ENCODE measurements at regions not wholly inside any gene's neighbourhood (a gene's known extent, or its start where the extent isn't known, plus 50 kb on each side); places are given as distances from the start of the nearest gene placed in this dataset.

- 73 to 83% methylated on average over 1 of the region's 1 CpG for WGBS, 2 experiments
- no peak overlapping the region for H3K27ac ChIP-seq (ENCODE audit: insufficient read depth, low read depth, low read length, poor library complexity, severe bottlenecking)
Measured at GRCh38 chr21:16743317-16743716, 769.5 kb upstream of the CXADR start.

GRCh38 chr21:16750926-16751325 lies 761.9 kb upstream of the CXADR start:
- Histone ChIP-seq H3K27ac (ENCODE audit: insufficient read depth, low read depth, low read length, poor library complexity, severe bottlenecking) (no peak overlapping the region), H3K36me3 (ENCODE audit: control insufficient read depth, insufficient read depth, low read length) (no peaks in the 10 kb centered on the region)

More at GRCh38 chr21:16743317-16743716, 769.5 kb upstream of the CXADR start:
- no peaks in the 10 kb centered on the region for H3K27me3 ChIP-seq (ENCODE audit: control insufficient read depth, insufficient read depth, low read length, poor library complexity, severe bottlenecking)
- no peaks in the 10 kb centered on the region for H3K36me3 ChIP-seq (ENCODE audit: control insufficient read depth, insufficient read depth, low read length)
- no peak overlapping the region for H3K4me3 ChIP-seq (ENCODE audit: insufficient read depth, low read depth, low read length)
- no peaks in the 10 kb centered on the region for H3K9me3 ChIP-seq (ENCODE audit: control insufficient read depth, low read length)
- H3K4me1 ChIP-seq (ENCODE audit: control insufficient read depth, insufficient read depth, low read length): no peaks in the 10 kb centered on the region

GRCh38 chr21:16751695-16752474 lies 761.0 kb upstream of the CXADR start:
- Histone ChIP-seq H3K36me3 (ENCODE audit: control insufficient read depth, insufficient read depth, low read length) (no peaks in the 10 kb centered on the region), H3K4me1 (ENCODE audit: control insufficient read depth, insufficient read depth, low read length) (no peaks in the 10 kb centered on the region), H3K9me3 (ENCODE audit: control insufficient read depth, low read length) (no peaks in the 10 kb centered on the region), H3K27ac (ENCODE audit: insufficient read depth, low read depth, low read length, poor library complexity, severe bottlenecking) (no peak overlapping the region), H3K27me3 (ENCODE audit: control insufficient read depth, insufficient read depth, low read length, poor library complexity, severe bottlenecking) (no peaks in the 10 kb centered on the region), H3K4me3 (ENCODE audit: insufficient read depth, low read depth, low read length) (no peak overlapping the region)
- WGBS, 2 experiments: 94 to 96% methylated on average over 2 of the region's 2 CpGs

More at GRCh38 chr21:16750926-16751325, 761.9 kb upstream of the CXADR start:
- Histone ChIP-seq H3K9me3 (ENCODE audit: control insufficient read depth, low read length) (no peaks in the 10 kb centered on the region), H3K4me3 (ENCODE audit: insufficient read depth, low read depth, low read length) (no peak overlapping the region), H3K4me1 (ENCODE audit: control insufficient read depth, insufficient read depth, low read length) (no peaks in the 10 kb centered on the region), H3K27me3 (ENCODE audit: control insufficient read depth, insufficient read depth, low read length, poor library complexity, severe bottlenecking) (no peaks in the 10 kb centered on the region)
- WGBS, 2 experiments: 89 to 94% methylated on average over 3 of the region's 3 CpGs

- WGBS, 2 experiments: no CpG with 5 or more reads among the region's 1 CpG
- Histone ChIP-seq H3K27ac (ENCODE audit: insufficient read depth, low read depth, low read length, poor library complexity, severe bottlenecking) (no peak overlapping the region), H3K4me1 (ENCODE audit: control insufficient read depth, insufficient read depth, low read length) (no peaks in the 10 kb centered on the region), H3K36me3 (ENCODE audit: control insufficient read depth, insufficient read depth, low read length) (no peaks in the 10 kb centered on the region), H3K9me3 (ENCODE audit: control insufficient read depth, low read length) (no peaks in the 10 kb centered on the region), H3K27me3 (ENCODE audit: control insufficient read depth, insufficient read depth, low read length, poor library complexity, severe bottlenecking) (no peaks in the 10 kb centered on the region), H3K4me3 (ENCODE audit: insufficient read depth, low read depth, low read length) (no peak overlapping the region)
Measured at GRCh38 chr21:16752475-16752857, 760.4 kb upstream of the CXADR start.

- H3K27me3 ChIP-seq (ENCODE audit: control insufficient read depth, insufficient read depth, low read length, poor library complexity, severe bottlenecking): no peaks in the 10 kb centered on the region
- no peaks in the 10 kb centered on the region for H3K36me3 ChIP-seq (ENCODE audit: control insufficient read depth, insufficient read depth, low read length)
- no peak overlapping the region for H3K27ac ChIP-seq (ENCODE audit: insufficient read depth, low read depth, low read length, poor library complexity, severe bottlenecking)
- no peaks in the 10 kb centered on the region for H3K9me3 ChIP-seq (ENCODE audit: control insufficient read depth, low read length)
- no peaks in the 10 kb centered on the region for H3K4me1 ChIP-seq (ENCODE audit: control insufficient read depth, insufficient read depth, low read length)
- no peak overlapping the region for H3K4me3 ChIP-seq (ENCODE audit: insufficient read depth, low read depth, low read length)
Measured at GRCh38 chr21:16755061-16755460, 757.8 kb upstream of the CXADR start.

GRCh38 chr21:16767201-16767600 lies 745.6 kb upstream of the CXADR start:
- Histone ChIP-seq H3K36me3 (ENCODE audit: control insufficient read depth, insufficient read depth, low read length) (no peaks in the 10 kb centered on the region), H3K27me3 (ENCODE audit: control insufficient read depth, insufficient read depth, low read length, poor library complexity, severe bottlenecking) (no peaks in the 10 kb centered on the region), H3K4me3 (ENCODE audit: insufficient read depth, low read depth, low read length) (no peak overlapping the region), H3K27ac (ENCODE audit: insufficient read depth, low read depth, low read length, poor library complexity, severe bottlenecking) (no peak overlapping the region), H3K4me1 (ENCODE audit: control insufficient read depth, insufficient read depth, low read length) (no peaks in the 10 kb centered on the region), H3K9me3 (ENCODE audit: control insufficient read depth, low read length) (no peaks in the 10 kb centered on the region)
- WGBS, 2 experiments: 90 to 96% methylated on average over 2 of the region's 2 CpGs

GRCh38 chr21:16768096-16768495 lies 744.7 kb upstream of the CXADR start:
- no peak overlapping the region for H3K27ac ChIP-seq (ENCODE audit: insufficient read depth, low read depth, low read length, poor library complexity, severe bottlenecking)
- 93 to 97% methylated on average over 3 of the region's 3 CpGs for WGBS, 2 experiments
- H3K4me3 ChIP-seq (ENCODE audit: insufficient read depth, low read depth, low read length): no peak overlapping the region
- H3K27me3 ChIP-seq (ENCODE audit: control insufficient read depth, insufficient read depth, low read length, poor library complexity, severe bottlenecking): no peaks in the 10 kb centered on the region
- H3K9me3 ChIP-seq (ENCODE audit: control insufficient read depth, low read length): no peaks in the 10 kb centered on the region
- no peaks in the 10 kb centered on the region for H3K36me3 ChIP-seq (ENCODE audit: control insufficient read depth, insufficient read depth, low read length)
- no peaks in the 10 kb centered on the region for H3K4me1 ChIP-seq (ENCODE audit: control insufficient read depth, insufficient read depth, low read length)

- Histone ChIP-seq H3K9me3 (ENCODE audit: control insufficient read depth, low read length) (no peaks in the 10 kb centered on the region), H3K4me1 (ENCODE audit: control insufficient read depth, insufficient read depth, low read length) (no peaks in the 10 kb centered on the region), H3K4me3 (ENCODE audit: insufficient read depth, low read depth, low read length) (no peak overlapping the region), H3K27me3 (ENCODE audit: control insufficient read depth, insufficient read depth, low read length, poor library complexity, severe bottlenecking) (no peaks in the 10 kb centered on the region), H3K36me3 (ENCODE audit: control insufficient read depth, insufficient read depth, low read length) (no peaks in the 10 kb centered on the region), H3K27ac (ENCODE audit: insufficient read depth, low read depth, low read length, poor library complexity, severe bottlenecking) (no peak overlapping the region)
Measured at GRCh38 chr21:16770266-16770665, 742.6 kb upstream of the CXADR start.

GRCh38 chr21:16773206-16773605 lies 739.6 kb upstream of the CXADR start:
- no peaks in the 10 kb centered on the region for H3K36me3 ChIP-seq (ENCODE audit: control insufficient read depth, insufficient read depth, low read length)
- WGBS, 2 experiments: 73 to 83% methylated on average over 1 of the region's 1 CpG
- no peak overlapping the region for H3K27ac ChIP-seq (ENCODE audit: insufficient read depth, low read depth, low read length, poor library complexity, severe bottlenecking)
- H3K9me3 ChIP-seq (ENCODE audit: control insufficient read depth, low read length): no peaks in the 10 kb centered on the region
- no peak overlapping the region for H3K4me3 ChIP-seq (ENCODE audit: insufficient read depth, low read depth, low read length)
- H3K27me3 ChIP-seq (ENCODE audit: control insufficient read depth, insufficient read depth, low read length, poor library complexity, severe bottlenecking): no peaks in the 10 kb centered on the region
- no peaks in the 10 kb centered on the region for H3K4me1 ChIP-seq (ENCODE audit: control insufficient read depth, insufficient read depth, low read length)

GRCh38 chr21:16775076-16775475 lies 737.8 kb upstream of the CXADR start:
- H3K27ac ChIP-seq (ENCODE audit: insufficient read depth, low read depth, low read length, poor library complexity, severe bottlenecking): no peak overlapping the region
- no peak overlapping the region for H3K4me3 ChIP-seq (ENCODE audit: insufficient read depth, low read depth, low read length)
- 76 to 85% methylated on average over 5 of the region's 5 CpGs for WGBS, 2 experiments
- no peaks in the 10 kb centered on the region for H3K27me3 ChIP-seq (ENCODE audit: control insufficient read depth, insufficient read depth, low read length, poor library complexity, severe bottlenecking)
- H3K36me3 ChIP-seq (ENCODE audit: control insufficient read depth, insufficient read depth, low read length): no peaks in the 10 kb centered on the region
- no peaks in the 10 kb centered on the region for H3K4me1 ChIP-seq (ENCODE audit: control insufficient read depth, insufficient read depth, low read length)
- H3K9me3 ChIP-seq (ENCODE audit: control insufficient read depth, low read length): no peaks in the 10 kb centered on the region

All from ectodermal cell (in vitro differentiated cells).